ENCODE measurements at regions not wholly inside any gene's neighbourhood (a gene's known extent, or its start where the extent isn't known, plus 50 kb on each side); places are given as distances from the start of the nearest gene placed in this dataset.

- DNase-seq, result no peak
These were observed 411.6 kb upstream of the FBXO33 start for GRCh38 chr14:39843881-39844280.

GRCh38 chr14:39841088-39841487, 408.9 kb upstream of the FBXO33 start:
- DNase-seq, result no peak

GRCh38 chr14:39827901-39828655, 395.8 kb upstream of the FBXO33 start:
- no peak for DNase-seq

GRCh38 chr14:39812532-39813320, 380.5 kb upstream of the FBXO33 start:
- DNase-seq, result no peak

GRCh38 chr14:39807271-39807670, 375.0 kb upstream of the FBXO33 start:
- no peak for DNase-seq

GRCh38 chr14:39784461-39784860, 352.2 kb upstream of the FBXO33 start:
- no peak for DNase-seq

- no peak for DNase-seq
These were observed 349.2 kb upstream of the FBXO33 start for GRCh38 chr14:39781466-39781865.

- DNase-seq, result no peak
These were observed 341.3 kb upstream of the FBXO33 start for GRCh38 chr14:39773387-39774126.

GRCh38 chr14:39772627-39773026, 340.4 kb upstream of the FBXO33 start:
- no peak for DNase-seq

GRCh38 chr14:39768589-39768988, 336.4 kb upstream of the FBXO33 start:
- DNase-seq, result no peak

GRCh38 chr14:39766397-39767000, 334.3 kb upstream of the FBXO33 start:
- no peak for DNase-seq

- no peak for DNase-seq
These were observed 333.4 kb upstream of the FBXO33 start for GRCh38 chr14:39765676-39766075.

GRCh38 chr14:39763402-39763890, 331.2 kb upstream of the FBXO33 start:
- DNase-seq, result no peak

- no peak for DNase-seq
These were observed 330.6 kb upstream of the FBXO33 start for GRCh38 chr14:39762576-39763401.

- no peak for DNase-seq
These were observed 323.1 kb upstream of the FBXO33 start for GRCh38 chr14:39755269-39755878.

- DNase-seq, result no peak
These were observed 308.2 kb upstream of the FBXO33 start for GRCh38 chr14:39740454-39740853.

GRCh38 chr14:39739796-39740195, 307.6 kb upstream of the FBXO33 start:
- no peak for DNase-seq

GRCh38 chr14:39734306-39734705, 302.1 kb upstream of the FBXO33 start:
- no peak for DNase-seq

- no peak for DNase-seq
These were observed 301.5 kb upstream of the FBXO33 start for GRCh38 chr14:39733741-39734140.

- DNase-seq, result no peak
These were observed 299.7 kb upstream of the FBXO33 start for GRCh38 chr14:39731912-39732311.

- DNase-seq, result no peak
These were observed 294.3 kb upstream of the FBXO33 start for GRCh38 chr14:39726563-39726962.
